Hematopoietic multipotent progenitor cell treated with erythropoietin and hydrocortisone succinate and interleukin-3 and kit ligand, for 15 days (in vitro differentiated cells): ENCODE measurements at regions not wholly inside any gene's neighbourhood (a gene's known extent, or its start where the extent isn't known, plus 50 kb on each side); places are given as distances from the start of the nearest gene placed in this dataset.
A peak's percentile ranks its signal among the peaks of the same experiment; 100 is the strongest.

Source experiments
- DNase-seq: peaks from one replicate; pipeline ENCODE4 v3.0.0-alpha.2; 2015; ENCODE audit warnings: low spot score

- DNase-seq, result no peak
Observed at GRCh38 chr4:89599026-89599425, 237.9 kb downstream of the SNCA start.

- DNase-seq, result no peak
Observed at GRCh38 chr4:89598602-89599001, 238.4 kb downstream of the SNCA start.

GRCh38 chr4:89595125-89595789 lies 241.7 kb downstream of the SNCA start:
- DNase-seq, result no peak

GRCh38 chr4:89590128-89590527 lies 246.8 kb downstream of the SNCA start:
- no peak for DNase-seq

- DNase-seq, result no peak
Observed at GRCh38 chr4:89588421-89588820, 248.5 kb downstream of the SNCA start.

GRCh38 chr4:89587364-89587763 lies 249.6 kb downstream of the SNCA start:
- no peak for DNase-seq

- peak; percentile 7 for DNase-seq
Observed at GRCh38 chr4:89586864-89587263, 250.1 kb downstream of the SNCA start.

GRCh38 chr4:89586318-89586717 lies 250.6 kb downstream of the SNCA start:
- no peak for DNase-seq

- DNase-seq, result no peak
Observed at GRCh38 chr4:89582756-89583505, 254.0 kb downstream of the SNCA start.

- DNase-seq, result no peak
Observed at GRCh38 chr4:89579771-89580170, 257.2 kb downstream of the SNCA start.

- no peak for DNase-seq
Observed at GRCh38 chr4:89576246-89576645, 260.7 kb downstream of the SNCA start.

GRCh38 chr4:89575840-89576239 lies 261.1 kb downstream of the SNCA start:
- DNase-seq, result no peak

GRCh38 chr4:89574176-89574575 lies 262.8 kb downstream of the SNCA start:
- DNase-seq, result no peak

GRCh38 chr4:89573656-89574055 lies 263.3 kb downstream of the SNCA start:
- no peak for DNase-seq

- no peak for DNase-seq
Observed at GRCh38 chr4:89572224-89572858, 264.6 kb downstream of the SNCA start.

GRCh38 chr4:89570931-89571330 lies 263.3 kb upstream of the GPRIN3 start:
- DNase-seq, result peak; percentile 7

- no peak for DNase-seq
Observed at GRCh38 chr4:89567936-89568335, 260.3 kb upstream of the GPRIN3 start.

GRCh38 chr4:89563431-89563830 lies 255.8 kb upstream of the GPRIN3 start:
- DNase-seq, result no peak

GRCh38 chr4:89562746-89563145 lies 255.1 kb upstream of the GPRIN3 start:
- no peak for DNase-seq

GRCh38 chr4:89561048-89561447 lies 253.4 kb upstream of the GPRIN3 start:
- DNase-seq, result no peak

- DNase-seq, result no peak
Observed at GRCh38 chr4:89558147-89558546, 250.5 kb upstream of the GPRIN3 start.

- no peak for DNase-seq
Observed at GRCh38 chr4:89556601-89557305, 249.2 kb upstream of the GPRIN3 start.

- no peak for DNase-seq
Observed at GRCh38 chr4:89551191-89551590, 243.6 kb upstream of the GPRIN3 start.
